HG03354 (cell line): ENCODE measurements at regions not wholly inside any gene's neighbourhood (a gene's known extent, or its start where the extent isn't known, plus 50 kb on each side); places are given as distances from the start of the nearest gene placed in this dataset.

Experiments used
- ATAC-seq: cut with Tn5 transposase; IDR thresholded peaks from one replicate; pipeline ENCODE4 v1.9.1; 2021; ENCODE audit warnings: mild to moderate bottlenecking; ENCODE audit not compliant: unreplicated experiment, poor library complexity, severe bottlenecking

DNA sequence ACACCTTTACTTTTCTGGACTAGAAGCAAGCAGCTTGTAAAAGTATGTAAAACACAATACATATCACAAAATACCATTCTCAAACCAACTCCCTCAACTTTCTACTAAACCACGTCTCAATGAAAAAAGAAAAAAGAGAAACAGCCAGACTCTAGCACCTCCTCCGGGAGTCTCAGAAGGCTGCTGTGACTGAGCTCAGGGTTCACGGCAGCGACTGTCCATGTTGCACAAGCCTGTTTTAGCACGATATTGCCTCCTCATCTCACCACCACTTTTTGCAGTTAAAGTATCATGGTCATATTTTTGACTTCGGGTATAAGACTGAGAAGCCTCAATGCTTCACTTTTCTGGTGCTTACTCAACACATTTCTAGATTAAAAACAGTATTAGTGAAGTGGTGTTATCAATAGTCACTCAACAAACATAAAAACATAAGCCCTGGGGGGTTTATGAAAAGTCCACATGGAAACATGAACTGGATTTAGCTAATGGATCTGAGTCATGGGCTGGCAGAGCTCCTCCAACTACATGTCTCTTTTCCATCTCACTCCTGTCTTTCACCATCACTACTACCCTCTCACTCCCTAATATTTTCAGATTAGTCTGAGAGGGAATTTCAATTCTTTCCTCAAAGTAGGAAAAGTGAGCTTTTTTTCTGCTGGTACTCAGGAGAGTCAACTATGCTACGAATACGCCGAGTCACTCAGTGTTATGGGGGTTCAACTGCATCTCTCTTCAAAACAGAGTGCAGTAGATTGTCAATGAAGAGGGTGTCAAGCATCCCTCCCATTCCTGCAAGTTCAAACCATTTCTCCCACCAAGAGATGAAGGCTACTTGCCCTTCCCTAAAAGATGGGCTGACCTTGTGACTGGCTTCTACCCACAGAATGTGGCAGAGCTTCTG lies 113.7 kb downstream of the OSR1 start:
- no peak for ATAC-seq

DNA sequence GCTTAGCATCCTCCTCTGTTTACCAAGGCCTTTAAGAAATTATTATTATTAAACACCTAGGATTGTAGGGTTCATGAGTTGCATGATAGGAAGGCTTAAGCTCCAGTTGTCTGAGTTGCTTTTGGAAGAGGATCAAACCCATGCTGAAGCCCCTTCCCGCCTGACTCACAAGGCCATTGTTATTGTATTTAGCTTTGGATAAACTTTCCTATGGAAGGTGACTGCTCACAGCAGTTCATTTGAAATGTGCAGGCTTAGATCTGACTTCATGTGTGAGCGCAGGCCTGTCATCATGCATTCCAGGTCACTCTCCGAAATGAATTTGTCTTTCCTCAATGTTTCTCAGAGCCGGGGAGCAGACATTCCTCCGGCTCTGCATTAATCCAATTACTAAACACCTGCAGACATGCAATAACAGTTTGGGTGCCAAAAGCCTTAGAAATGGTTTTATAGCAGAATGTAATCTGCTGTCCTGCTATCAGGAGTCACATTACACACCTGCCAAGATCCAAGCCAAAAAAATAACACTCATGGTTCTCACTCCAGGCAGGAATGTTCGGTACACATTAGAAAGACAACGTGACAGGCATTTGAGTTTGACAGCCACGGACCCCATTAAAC lies 119.9 kb downstream of the OSR1 start:
- no peak for ATAC-seq

DNA sequence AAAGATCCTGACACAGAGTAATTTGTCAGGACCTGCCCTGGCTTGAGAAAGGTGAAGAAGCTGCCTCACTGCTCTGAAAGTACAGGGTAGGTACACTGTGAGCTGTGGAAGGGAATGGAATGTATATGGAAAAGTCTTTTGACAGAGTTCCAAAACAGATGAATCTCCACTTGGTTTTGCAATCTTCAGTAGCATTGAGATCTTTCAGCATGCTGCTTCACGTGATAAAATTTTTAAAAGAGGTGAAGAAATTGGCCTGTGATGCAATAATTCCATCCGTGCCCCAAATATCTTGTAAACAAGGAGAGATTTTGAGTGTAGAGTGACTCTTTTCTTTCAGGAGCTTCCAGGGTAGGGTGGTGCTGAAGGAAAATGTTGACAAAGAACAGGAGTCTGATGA lies 123.1 kb downstream of the OSR1 start:
- no peak for ATAC-seq

DNA sequence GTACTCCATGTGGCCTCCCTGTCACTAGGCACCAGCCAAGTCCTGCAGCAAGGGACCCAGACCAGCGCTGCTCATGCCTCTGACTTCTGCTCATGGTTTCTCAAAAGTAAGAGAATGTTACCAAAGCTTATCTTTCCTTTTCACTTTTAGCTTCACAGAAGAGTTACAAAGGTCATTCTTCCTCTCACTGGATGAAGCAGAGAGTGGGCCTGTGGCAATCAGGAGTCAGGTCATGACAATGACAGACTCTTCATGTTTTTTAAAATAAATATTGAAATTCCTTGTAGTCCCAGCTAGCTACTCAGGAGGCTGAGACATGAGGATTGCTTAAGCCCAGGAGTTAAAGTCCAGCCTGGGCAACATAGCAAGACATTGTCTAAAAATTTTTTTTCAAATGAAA lies 126.1 kb downstream of the OSR1 start:
- ATAC-seq, result no peak

DNA sequence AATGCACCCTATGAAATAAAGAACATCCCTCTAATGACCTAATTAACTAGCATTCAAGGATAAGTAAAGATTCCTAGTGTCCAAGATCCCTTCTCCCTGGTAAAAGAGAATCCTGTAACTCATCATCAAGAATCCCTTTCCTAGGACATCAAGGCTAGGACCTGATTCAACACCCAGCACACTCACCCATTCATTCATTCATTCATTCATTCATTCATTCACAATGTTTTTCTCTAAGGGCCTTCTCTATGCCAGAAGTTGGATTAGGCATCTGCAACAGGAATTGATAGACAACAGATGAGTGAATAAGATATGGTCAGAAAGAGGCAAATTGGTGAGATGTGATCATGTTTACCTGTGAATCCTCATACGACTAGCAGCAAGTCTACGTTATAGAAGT lies 126.8 kb downstream of the OSR1 start:
- ATAC-seq, result no peak

DNA sequence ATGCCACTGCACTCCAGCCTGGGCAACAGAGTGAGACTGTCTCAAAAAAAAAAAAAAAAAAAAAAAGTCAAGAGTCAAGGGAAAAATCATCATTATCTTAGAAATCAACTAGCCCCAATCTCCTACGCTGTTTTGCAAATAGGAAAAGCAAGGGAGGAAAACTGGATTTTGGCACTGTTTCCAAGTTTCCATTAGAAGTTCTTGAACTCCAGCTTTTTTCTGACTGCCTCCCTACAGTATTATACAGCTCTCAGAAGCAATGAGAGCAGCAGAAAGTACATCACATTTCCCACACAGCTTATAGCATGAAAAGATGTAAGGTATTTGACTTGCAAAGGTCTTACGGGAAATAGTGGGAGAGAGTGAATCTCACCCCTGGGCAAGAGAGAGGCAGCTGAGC lies 127.8 kb downstream of the OSR1 start:
- ATAC-seq, result no peak

DNA sequence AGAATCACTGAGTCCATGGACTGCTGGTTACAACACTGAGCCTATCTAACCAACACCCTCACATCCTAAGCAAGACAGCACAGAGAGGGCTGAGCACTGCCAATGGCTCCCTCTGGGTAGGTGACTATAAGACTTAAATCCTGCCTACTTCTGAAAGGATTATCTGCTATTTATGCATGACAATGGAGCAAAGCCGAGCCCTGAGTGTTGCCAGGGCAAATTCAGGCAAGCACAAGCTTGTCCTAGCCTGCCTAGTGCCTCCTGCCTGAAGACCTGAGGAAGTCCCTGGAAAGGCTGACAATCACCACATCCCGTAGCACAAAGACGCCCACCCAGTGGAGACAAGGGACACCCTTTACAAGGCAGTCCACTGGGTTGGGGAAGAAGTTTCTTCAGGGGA lies 129.7 kb downstream of the OSR1 start:
- ATAC-seq, result no peak

DNA sequence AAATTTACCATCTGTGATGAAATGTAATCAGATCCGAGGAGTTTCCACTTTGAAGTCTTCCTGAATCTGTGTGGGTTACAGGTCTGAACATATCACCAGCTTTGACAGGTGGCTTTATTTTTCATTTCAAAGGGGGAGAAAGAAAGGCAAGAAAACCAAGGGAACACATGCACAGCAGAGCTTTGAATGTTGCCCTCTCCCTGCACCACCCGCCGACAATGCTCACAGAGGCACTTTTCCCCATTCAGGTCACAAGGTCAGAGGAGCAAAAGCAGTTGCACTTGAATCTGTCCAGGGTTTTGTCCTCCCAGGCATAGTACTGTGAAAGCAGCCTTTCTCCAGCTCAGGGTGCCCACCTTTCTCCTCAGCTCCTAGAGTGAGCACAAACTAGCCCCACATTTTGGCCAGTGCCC lies 130.2 kb downstream of the OSR1 start:
- ATAC-seq, result no peak

DNA sequence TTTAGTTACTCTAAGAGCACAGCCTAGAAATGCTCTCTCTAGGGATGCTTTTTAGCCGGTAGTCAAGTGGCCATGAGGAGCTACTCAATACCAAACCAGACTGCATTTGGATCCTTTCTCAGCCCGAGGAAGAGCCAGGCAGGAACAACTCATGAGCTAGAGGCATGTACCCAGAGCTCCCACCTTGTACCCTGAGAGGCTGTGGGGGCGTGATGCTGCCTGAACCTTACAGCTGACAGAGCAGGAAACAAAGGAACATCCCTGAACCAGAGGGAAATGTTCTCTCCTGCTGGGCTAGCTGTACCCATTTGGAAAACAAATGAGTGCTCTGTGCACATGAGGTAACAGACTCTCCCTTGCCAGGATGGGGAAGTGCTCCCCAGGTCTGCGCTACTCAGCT lies 131.6 kb downstream of the OSR1 start:
- no peak for ATAC-seq

DNA sequence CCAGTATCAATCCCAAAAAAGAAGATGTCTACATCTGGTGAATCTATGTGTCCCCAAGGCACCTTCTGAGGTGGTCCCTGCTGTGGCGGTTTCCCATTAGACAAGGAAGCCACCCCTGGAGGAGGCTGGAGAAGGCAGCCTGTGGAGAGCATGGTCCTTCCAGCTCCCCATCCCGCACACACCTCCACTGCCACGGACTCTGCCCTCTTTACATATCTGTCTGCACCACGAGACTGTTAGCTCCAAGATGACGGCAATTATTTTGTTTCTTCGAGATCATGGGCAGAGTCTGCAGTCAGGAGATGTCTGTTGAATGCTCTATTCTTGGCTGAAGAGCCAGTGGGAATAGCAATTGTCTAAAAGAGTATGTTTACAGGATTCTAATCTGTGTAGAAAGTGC lies 132.0 kb downstream of the OSR1 start:
- ATAC-seq, result no peak

DNA sequence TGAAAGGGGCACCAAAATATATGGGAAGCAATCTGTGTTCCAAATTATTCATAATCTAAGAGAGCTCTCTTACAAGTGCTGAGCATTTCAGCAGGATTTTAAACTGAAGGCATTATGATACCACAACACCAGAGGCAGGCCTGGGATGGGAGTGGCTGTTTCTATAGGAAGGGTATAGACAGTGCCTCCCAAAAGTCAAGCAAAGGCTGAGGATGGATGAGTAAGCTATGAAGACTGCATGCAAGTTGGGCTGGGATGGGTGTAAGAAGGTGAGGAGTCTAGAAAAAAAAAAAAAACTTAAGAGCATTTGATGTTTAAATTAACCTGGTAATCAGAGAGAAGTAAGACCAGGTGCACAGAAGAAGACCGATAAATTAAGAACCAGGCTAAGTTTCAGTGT lies 132.5 kb downstream of the OSR1 start:
- no peak for ATAC-seq

DNA sequence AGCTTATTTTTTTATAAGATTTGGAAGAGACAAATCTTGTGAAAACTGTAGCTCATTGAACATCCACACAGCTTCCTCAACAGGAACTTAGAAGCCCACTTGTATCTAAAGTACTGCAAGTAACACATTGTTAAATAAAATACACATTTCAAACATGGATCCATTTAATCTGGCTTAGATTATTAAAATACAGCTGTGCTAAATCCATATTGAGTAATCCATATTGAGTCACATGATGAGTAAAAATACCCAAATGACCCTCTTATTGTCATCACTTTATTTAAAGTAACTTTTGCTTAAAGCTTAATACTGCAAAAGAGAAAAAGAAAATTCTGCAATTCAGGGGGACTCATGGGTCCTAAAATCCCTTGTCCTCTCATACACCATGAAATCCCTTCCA lies 133.3 kb downstream of the OSR1 start:
- ATAC-seq, result no peak

DNA sequence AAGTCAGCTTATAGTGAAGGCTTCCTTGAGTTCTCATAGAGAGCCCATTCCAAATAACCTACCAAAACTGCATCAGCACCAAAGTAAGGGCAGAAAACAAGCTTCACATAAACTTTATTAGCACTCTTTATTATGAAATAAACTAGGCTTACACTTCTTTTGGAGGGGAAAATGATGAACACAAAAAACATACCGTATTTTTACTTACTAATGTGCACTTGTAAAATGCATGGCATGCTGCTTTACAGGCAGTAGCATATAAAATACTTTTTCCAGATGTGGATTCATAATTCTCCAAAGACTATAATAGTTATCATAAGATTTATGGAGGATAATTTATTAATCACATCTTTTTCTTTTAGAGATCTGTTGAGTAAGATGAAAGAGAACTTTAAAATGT lies 133.9 kb downstream of the OSR1 start:
- no peak for ATAC-seq

DNA sequence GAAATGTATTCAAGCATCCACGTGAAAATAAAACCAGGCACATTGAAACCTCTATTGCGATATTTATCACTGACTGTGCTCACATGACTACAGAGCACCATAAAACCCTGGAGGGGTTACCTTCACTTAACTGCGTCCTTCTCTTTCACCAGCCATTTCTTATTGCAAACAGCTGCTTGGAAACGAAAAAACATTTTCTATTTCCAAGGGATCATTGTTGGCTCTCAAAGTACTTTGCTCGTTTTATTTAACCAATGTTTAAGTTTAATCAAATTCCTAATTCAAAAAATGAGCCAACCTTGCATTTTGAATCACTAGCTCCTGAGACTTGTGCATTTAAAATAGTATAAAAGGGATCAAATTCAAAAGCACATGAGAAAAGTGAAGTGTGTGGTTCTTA lies 134.4 kb downstream of the OSR1 start:
- no peak for ATAC-seq

DNA sequence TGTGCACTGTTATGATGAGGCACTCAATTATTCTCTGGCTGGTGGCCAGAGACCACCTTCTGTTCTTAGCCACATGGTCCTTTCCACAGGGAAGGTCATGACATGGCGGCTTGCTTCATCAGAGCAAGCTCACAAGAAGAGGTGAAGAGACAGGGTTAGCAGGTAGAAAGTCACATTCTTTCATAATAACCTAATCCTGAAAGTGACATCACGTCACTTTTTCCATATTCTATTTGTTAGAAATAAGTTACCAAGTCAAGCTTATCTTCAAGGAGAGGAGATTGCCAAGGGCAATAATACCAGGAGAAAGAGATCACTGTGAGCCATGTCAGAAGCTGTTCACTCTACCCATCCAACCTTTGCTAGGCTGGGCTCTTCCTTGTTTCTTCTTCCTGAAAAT lies 139.4 kb downstream of the OSR1 start:
- no peak for ATAC-seq

DNA sequence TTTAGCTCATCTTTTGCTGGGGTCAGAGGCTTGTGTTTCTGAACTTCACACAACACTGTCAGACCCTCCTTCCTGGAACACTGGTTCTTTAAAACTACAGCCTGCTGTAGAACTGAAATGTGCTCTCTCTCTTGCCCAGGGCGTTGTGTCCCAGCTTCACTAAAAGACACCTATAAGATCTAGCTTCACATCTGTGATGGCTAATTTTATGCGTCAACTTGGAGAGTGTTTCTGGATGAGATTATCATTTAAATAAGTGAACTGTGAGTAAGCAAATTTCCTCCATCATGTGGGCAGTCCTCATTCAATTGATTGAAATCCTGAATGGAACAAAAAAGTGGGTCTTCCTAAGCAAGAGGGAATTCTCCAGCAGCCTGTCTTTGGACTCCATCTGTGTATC lies 140.3 kb downstream of the OSR1 start:
- ATAC-seq, result no peak

DNA sequence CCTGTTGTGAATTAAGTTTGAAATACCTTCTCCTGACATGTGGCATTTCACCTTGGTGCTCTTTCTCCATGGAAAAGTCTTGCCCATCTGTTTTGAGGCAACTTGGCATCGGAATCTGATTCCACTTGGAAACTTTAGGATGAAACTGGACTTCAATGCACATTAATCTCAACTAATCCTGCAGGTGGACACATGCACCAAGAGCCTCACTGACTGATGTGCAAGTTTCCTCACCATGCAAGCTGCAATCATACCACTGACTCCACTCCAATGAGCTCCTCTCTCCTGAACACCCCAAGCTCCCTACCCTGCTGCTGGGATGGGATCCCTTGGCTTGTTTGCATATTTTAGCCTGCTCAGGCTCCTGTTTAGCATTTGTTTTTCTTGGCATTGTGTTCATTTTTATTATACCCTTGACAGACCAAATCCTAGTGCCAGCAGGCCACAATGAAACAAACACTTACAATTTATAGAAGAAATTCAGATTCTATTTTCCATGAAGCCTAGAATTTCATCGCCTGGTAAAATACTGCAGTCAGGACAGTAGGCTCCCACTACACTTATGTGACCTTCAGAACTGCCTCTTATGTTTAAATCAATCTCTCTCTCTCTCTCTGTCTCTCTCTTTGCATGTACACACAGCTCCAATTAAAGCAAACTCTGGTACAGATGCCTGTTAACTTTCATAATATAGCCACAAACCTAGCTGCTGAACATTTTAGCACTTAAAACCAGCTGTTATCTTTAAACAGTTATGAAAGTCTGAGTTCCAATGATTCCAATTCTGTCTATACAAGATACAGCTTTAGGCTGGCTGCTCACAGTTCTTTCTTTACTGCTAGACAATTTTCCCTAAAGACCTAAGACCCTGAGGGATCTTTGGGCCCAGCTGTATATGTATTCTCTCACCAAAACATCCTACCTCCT lies 141.5 kb downstream of the OSR1 start:
- no peak for ATAC-seq

DNA sequence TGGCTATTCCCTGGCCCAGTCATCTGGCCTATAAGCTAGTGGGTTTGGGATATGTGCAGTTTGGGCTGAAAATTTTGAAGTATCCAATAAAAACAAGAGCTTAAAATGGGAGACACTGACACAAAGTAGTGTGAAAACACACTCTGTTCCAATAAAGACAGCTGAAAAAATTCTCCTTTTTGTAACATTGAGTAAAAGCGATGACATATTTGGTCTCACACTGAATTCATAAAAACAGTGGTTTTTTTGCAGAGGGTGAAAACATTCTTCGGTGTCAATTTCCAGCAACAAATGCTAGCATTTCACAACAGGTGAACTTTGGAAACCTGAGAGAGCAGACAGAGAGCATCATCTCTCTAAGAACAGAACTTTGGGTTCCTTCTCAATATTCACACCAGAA lies 142.2 kb downstream of the OSR1 start:
- ATAC-seq, result no peak

DNA sequence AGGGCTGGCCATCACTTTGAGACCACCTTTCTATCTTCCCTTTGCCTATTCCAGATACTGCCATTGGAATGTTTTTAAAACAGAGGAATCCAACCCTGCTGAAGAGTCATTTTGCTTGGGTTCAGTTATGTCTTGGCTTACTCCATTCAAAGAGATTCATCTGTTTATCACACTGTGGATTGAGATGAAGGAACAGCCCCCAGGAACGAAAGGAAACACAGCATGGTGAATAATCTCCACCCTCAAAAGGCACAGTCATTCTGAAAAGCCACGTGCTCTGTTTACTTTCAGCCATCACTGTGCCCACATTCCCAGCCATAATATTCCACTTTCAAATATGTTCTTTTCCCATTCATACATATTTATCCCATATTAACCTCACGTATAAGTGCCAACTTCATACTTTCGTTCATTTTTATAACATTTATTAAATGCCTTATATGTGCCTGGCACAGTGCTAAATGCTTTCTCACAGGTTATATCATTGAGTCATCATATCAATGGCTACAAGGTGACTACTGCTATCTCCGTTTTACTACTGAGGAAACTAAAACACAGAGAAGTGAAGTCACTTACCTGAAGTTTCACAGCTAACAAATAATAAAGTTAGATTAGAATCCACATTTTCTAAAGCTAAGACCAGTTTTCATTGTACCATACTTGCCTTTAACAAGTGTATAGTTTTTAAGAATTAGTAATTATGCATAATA lies 143.6 kb downstream of the OSR1 start:
- ATAC-seq, result no peak
